ENCODE measurements at regions not wholly inside any gene's neighbourhood (a gene's known extent, or its start where the extent isn't known, plus 50 kb on each side); places are given as distances from the start of the nearest gene placed in this dataset.

- no peak overlapping the region for H2BK20ac ChIP-seq (ENCODE audit: low read depth, low read length, poor library complexity, severe bottlenecking)
- no peak overlapping the region for H3K14ac ChIP-seq (ENCODE audit: insufficient read depth, low read length)
- no peak overlapping the region for H2BK5ac ChIP-seq (ENCODE audit: insufficient read length, low read length)
- no peaks in the 10 kb centered on the region; the same call in 1 of the 2 replicates for H3K27me3 Mint-ChIP-seq (ENCODE audit: low read depth)
- H3K36me3 Mint-ChIP-seq (ENCODE audit: insufficient read depth in 1 of 3, low read depth in 3 of 3): peaks cover 0 to 2% (median 0%) of the 10 kb centered on the region in 3 experiments; a peak in 2 of 7 replicates
- no peaks in the 10 kb centered on the region for H3K9me3 ChIP-seq (ENCODE audit: control insufficient read depth, low read depth, low read length)
- H3K4me3 Mint-ChIP-seq: no peak overlapping the region
- no peak for DNase-seq
- H3K79me2 ChIP-seq (ENCODE audit: insufficient read depth, low read length): no peaks in the 10 kb centered on the region
- TF ChIP-seq CTCF (conservative IDR thresholded peaks at IDR 0.05): no peak
- no peak overlapping the region for H3K56ac ChIP-seq (ENCODE audit: insufficient read length, low read depth, low read length)
- no peak overlapping the region for H3K23ac ChIP-seq (ENCODE audit: insufficient read length, low read depth, low read length)
- no CpG with 5 or more reads among the region's 1 CpG for WGBS (ENCODE audit: extremely low coverage, insufficient read length, low lambda C conversion rate)
- H3K27me3 ChIP-seq (ENCODE audit: insufficient read depth, low read length): no peaks in the 10 kb centered on the region; the same call in 1 of the 2 replicates
- no peak overlapping the region for H3K9ac ChIP-seq (ENCODE audit: extremely low read depth, insufficient read length, low read length)
- no peak overlapping the region for H4K8ac ChIP-seq (replicated peaks; ENCODE audit: insufficient read length, low read depth, low read length)
- no peak overlapping the region for H2BK12ac ChIP-seq (ENCODE audit: insufficient read length, low read depth, low read length)
- no peaks in the 10 kb centered on the region for H3K23me2 ChIP-seq (ENCODE audit: insufficient read length, low read depth, low read length, poor library complexity, severe bottlenecking)
- no peak overlapping the region for H3T11ph ChIP-seq (ENCODE audit: low read length)
- H3K4me1 Mint-ChIP-seq: peaks cover 6% of the 10 kb centered on the region in 2 experiments
- no peak overlapping the region for H4K5ac ChIP-seq (ENCODE audit: insufficient read length, low read depth, low read length)
- H2BK15ac ChIP-seq (ENCODE audit: low read depth, low read length): no peak overlapping the region
- no peaks in the 10 kb centered on the region for H3K79me1 ChIP-seq (ENCODE audit: insufficient read depth, low read depth, low read length, poor library complexity, severe bottlenecking)
- H3K27ac ChIP-seq (ENCODE audit: insufficient read length, low read depth, low read length): no peak overlapping the region
- H2AK5ac ChIP-seq (ENCODE audit: insufficient read length, low read length): no peak overlapping the region
- no peak overlapping the region for H4K91ac ChIP-seq (ENCODE audit: insufficient read length, low read depth, low read length)
- no peak overlapping the region for H3K4me2 ChIP-seq (ENCODE audit: insufficient read depth, insufficient read length, low read length)
- H3K4me1 ChIP-seq (ENCODE audit: insufficient read depth, low read length): no peaks in the 10 kb centered on the region
- no peak overlapping the region for H2AFZ ChIP-seq (ENCODE audit: low read length)
- peak overlapping the region in 1 of 3 experiments; percentile 18; a peak in 1 of 7 replicates for H3K27ac Mint-ChIP-seq
- H2BK120ac ChIP-seq (ENCODE audit: low read depth, low read length, poor library complexity, severe bottlenecking): no peak overlapping the region
- H3K9me3 Mint-ChIP-seq: no peaks in the 10 kb centered on the region; a peak in 1 of 5 replicates
- H3K4ac ChIP-seq (ENCODE audit: low read depth, low read length): no peak overlapping the region
- H3K18ac ChIP-seq (ENCODE audit: insufficient read length, low read depth, low read length): no peak overlapping the region
- no peaks in the 10 kb centered on the region for H4K20me1 ChIP-seq (ENCODE audit: control insufficient read depth, insufficient read depth, insufficient read length)
Measured at GRCh38 chr14:53609009-53609408, 347.6 kb downstream of the BMP4 start.
